ENCODE measurements at regions not wholly inside any gene's neighbourhood (a gene's known extent, or its start where the extent isn't known, plus 50 kb on each side); places are given as distances from the start of the nearest gene placed in this dataset.

- TF ChIP-seq GATA3 (IDR thresholded peaks at IDR 0.05; ENCODE audit: low read depth, low read length) (no peak), GATA2 (IDR thresholded peaks at IDR 0.05; ENCODE audit: low read depth, low read length) (no peak)
These were observed 362.3 kb upstream of the ZFP42 start for GRCh38 chr4:187633245-187633644.
